H9 (cell line): ENCODE measurements at regions not wholly inside any gene's neighbourhood (a gene's known extent, or its start where the extent isn't known, plus 50 kb on each side); places are given as distances from the start of the nearest gene placed in this dataset.

Source experiments
- DNase-seq: peaks from one replicate; pipeline ENCODE4 v3.0.0-alpha.2; 2017
- H2AFZ ChIP-seq: one replicate; pipeline ENCODE4 v1.6.1; 2013; ENCODE audit warnings: mild to moderate bottlenecking, low read length, control low read depth, moderate library complexity
- H2AK5ac ChIP-seq: 2 replicates; pipeline ENCODE4 v1.6.1; 2013; ENCODE audit warnings: low read length, control low read depth, mixed read lengths; ENCODE audit not compliant: insufficient read length
- H2BK120ac ChIP-seq: one replicate; pipeline ENCODE4 v1.6.1; 2013; ENCODE audit warnings: low read depth, mild to moderate bottlenecking, low read length, control low read depth, inconsistent platforms; ENCODE audit not compliant: poor library complexity, severe bottlenecking
- H2BK12ac ChIP-seq: 2 replicates; pipeline ENCODE4 v1.6.1; 2013; ENCODE audit warnings: low read length, control low read depth, mixed read lengths, low read depth; ENCODE audit not compliant: insufficient read length
- H2BK15ac ChIP-seq: 2 replicates; pipeline ENCODE4 v1.6.1; 2013; ENCODE audit warnings: low read depth, low read length, control low read depth
- H2BK20ac ChIP-seq: one replicate; pipeline ENCODE4 v1.6.1; 2013; ENCODE audit warnings: low read depth, mild to moderate bottlenecking, low read length, control low read depth, inconsistent platforms; ENCODE audit not compliant: poor library complexity, severe bottlenecking
- H2BK5ac ChIP-seq: 2 replicates; pipeline ENCODE4 v1.6.1; 2013; ENCODE audit warnings: low read length, control low read depth, mixed read lengths; ENCODE audit not compliant: insufficient read length
- H3K14ac ChIP-seq: 2 replicates; pipeline ENCODE4 v1.6.1; 2013; ENCODE audit warnings: low read length, control low read depth; ENCODE audit not compliant: insufficient read depth
- H3K18ac ChIP-seq: 2 replicates; pipeline ENCODE4 v1.6.1; 2013; ENCODE audit warnings: low read depth, mild to moderate bottlenecking, mixed read lengths, low read length, control low read depth; ENCODE audit not compliant: insufficient read length
- H3K23ac ChIP-seq: 2 replicates; pipeline ENCODE4 v1.6.1; 2013; ENCODE audit warnings: low read length, control low read depth, mixed read lengths, low read depth; ENCODE audit not compliant: insufficient read length
- H3K23me2 ChIP-seq: 2 replicates; pipeline ENCODE4 v1.6.1; 2013; ENCODE audit warnings: low read depth, mild to moderate bottlenecking, mixed read lengths, low read length, control low read depth; ENCODE audit not compliant: insufficient read length, poor library complexity, severe bottlenecking
- H3K27ac ChIP-seq: 2 replicates; pipeline ENCODE4 v1.5.1; 2013; ENCODE audit warnings: low read length, control low read depth, mixed read lengths, low read depth; ENCODE audit not compliant: insufficient read length
- H3K27me3 ChIP-seq: 2 replicates; pipeline ENCODE4 v1.6.1; 2013; ENCODE audit warnings: low read length, control low read depth, inconsistent platforms; ENCODE audit not compliant: insufficient read depth
- H3K4ac ChIP-seq: 2 replicates; pipeline ENCODE4 v1.6.1; 2013; ENCODE audit warnings: low read depth, mild to moderate bottlenecking, control low read depth, inconsistent platforms, low read length, moderate library complexity
- H3K4me1 ChIP-seq: 2 replicates; pipeline ENCODE4 v1.6.1; 2013; ENCODE audit warnings: low read length, control low read depth, inconsistent platforms; ENCODE audit not compliant: insufficient read depth
- H3K4me2 ChIP-seq: 2 replicates; pipeline ENCODE4 v1.6.1; 2013; ENCODE audit warnings: low read length, control low read depth, mixed read lengths; ENCODE audit not compliant: insufficient read length, insufficient read depth
- H3K56ac ChIP-seq: 2 replicates; pipeline ENCODE4 v1.6.1; 2013; ENCODE audit warnings: low read depth, mild to moderate bottlenecking, mixed read lengths, low read length, control low read depth; ENCODE audit not compliant: insufficient read length
- H3K79me1 ChIP-seq: 2 replicates; pipeline ENCODE4 v1.6.1; 2013; ENCODE audit warnings: low read depth, mild to moderate bottlenecking, moderate library complexity, low read length, control low read depth, inconsistent platforms; ENCODE audit not compliant: insufficient read depth, poor library complexity, severe bottlenecking
- H3K79me2 ChIP-seq: 2 replicates; pipeline ENCODE4 v1.6.1; 2013; ENCODE audit warnings: low read length, control low read depth, inconsistent platforms; ENCODE audit not compliant: insufficient read depth
- H3K9ac ChIP-seq: 2 replicates; pipeline ENCODE4 v1.6.1; 2013; ENCODE audit warnings: low read length, control low read depth, mixed read lengths; ENCODE audit not compliant: insufficient read length; ENCODE audit errors: extremely low read depth
- H3K9me3 ChIP-seq: one replicate; pipeline ENCODE4 v1.6.1; 2013; ENCODE audit warnings: low read depth, low read length, inconsistent platforms; ENCODE audit not compliant: control insufficient read depth
- H3T11ph ChIP-seq: one replicate; pipeline ENCODE4 v1.6.1; 2013; ENCODE audit warnings: mild to moderate bottlenecking, low read length, control low read depth, inconsistent platforms
- H4K20me1 ChIP-seq: one replicate; pipeline ENCODE4 v1.6.1; 2013; ENCODE audit not compliant: control insufficient read depth, insufficient read length, insufficient read depth
- H4K5ac ChIP-seq: 2 replicates; pipeline ENCODE4 v1.6.1; 2013; ENCODE audit warnings: low read depth, mild to moderate bottlenecking, mixed read lengths, low read length, control low read depth; ENCODE audit not compliant: insufficient read length
- H4K8ac ChIP-seq: replicated peaks from 2 replicates; pipeline ENCODE4 v1.6.1; 2013; ENCODE audit warnings: low read length, control low read depth, mixed read lengths, low read depth; ENCODE audit not compliant: insufficient read length
- H4K91ac ChIP-seq: 2 replicates; pipeline ENCODE4 v1.6.1; 2013; ENCODE audit warnings: low read depth, mild to moderate bottlenecking, moderate library complexity, mixed read lengths, low read length, control low read depth; ENCODE audit not compliant: insufficient read length
- H3K27ac Mint-ChIP-seq, 3 experiments: 2 replicates in 2 of 3; 3 replicates in 1 of 3; pipeline ENCODE4 v1.8.0; 2020 to 2021; ENCODE audit warnings: mixed read lengths in 3 of 3, mild to moderate bottlenecking in 1 of 3, moderate library complexity in 1 of 3
- H3K27me3 Mint-ChIP-seq: 2 replicates; pipeline ENCODE4 v1.8.0; 2021; ENCODE audit warnings: low read depth, mild to moderate bottlenecking, moderate library complexity, mixed read lengths
- H3K36me3 Mint-ChIP-seq, 3 experiments: 2 replicates in 2 of 3; 3 replicates in 1 of 3; pipeline ENCODE4 v1.8.0; 2020 to 2021; ENCODE audit warnings: low read depth in 3 of 3, mixed read lengths in 3 of 3; ENCODE audit not compliant: insufficient read depth in 1 of 3
- H3K4me1 Mint-ChIP-seq, 2 experiments: 2 replicates each; pipeline ENCODE4 v1.8.0; 2020; ENCODE audit warnings: mixed read lengths in 2 of 2
- H3K4me3 Mint-ChIP-seq, 2 experiments: 2 replicates in 1 of 2; 3 replicates in 1 of 2; pipeline ENCODE4 v1.8.0; 2020 to 2021; ENCODE audit warnings: mild to moderate bottlenecking in 2 of 2, mixed read lengths in 2 of 2, moderate library complexity in 1 of 2
- H3K9me3 Mint-ChIP-seq, 2 experiments: 2 replicates in 1 of 2; 3 replicates in 1 of 2; pipeline ENCODE4 v1.8.0; 2020; ENCODE audit warnings: mild to moderate bottlenecking in 2 of 2, mixed read lengths in 2 of 2, moderate library complexity in 1 of 2
- CTCF ChIP-seq: fragments of 200-600 bp; sonication (generic); conservative IDR thresholded peaks from 3 replicates; pipeline ENCODE4 v1.8.0; 2021; ENCODE audit warnings: antibody characterized with exemption, mild to moderate bottlenecking
- WGBS: extraction: QIAGEN DNeasy Blood & Tissue Kit; methylation state at CpG from one replicate; pipeline ENCODE4 v1.1.7; 2013; ENCODE audit warnings: missing lambda C conversion rate, low lambda C conversion rate, mixed read lengths; ENCODE audit not compliant: insufficient read length; ENCODE audit errors: extremely low coverage; 5-methylcytosine and 5-hydroxymethylcytosine counted together

GRCh38 chr5:23730023-23730422, 222.6 kb downstream of the PRDM9 start:
- WGBS = no CpG with 5 or more reads among the region's 2 CpGs
- Histone ChIP-seq H3T11ph (no peak overlapping the region), H3K4ac (no peak overlapping the region), H2BK120ac (no peak overlapping the region), H3K9me3 (no peaks in the 10 kb centered on the region), H3K23ac (no peak overlapping the region), H3K4me1 (no peaks in the 10 kb centered on the region), H2BK20ac (no peak overlapping the region), H3K79me2 (no peaks in the 10 kb centered on the region), H3K79me1 (no peaks in the 10 kb centered on the region), H4K8ac (no peak overlapping the region), H2BK5ac (no peak overlapping the region), H2AFZ (no peak overlapping the region), H3K14ac (no peak overlapping the region), H3K56ac (no peak overlapping the region), H3K27me3 (no peaks in the 10 kb centered on the region), H3K23me2 (no peaks in the 10 kb centered on the region), H4K20me1 (no peaks in the 10 kb centered on the region), H4K5ac (no peak overlapping the region), H2BK12ac (no peak overlapping the region), H3K9ac (no peak overlapping the region), H3K4me2 (no peak overlapping the region), H2AK5ac (no peak overlapping the region), H2BK15ac (no peak overlapping the region), H4K91ac (no peak overlapping the region), H3K18ac (no peak overlapping the region), H3K27ac (no peak overlapping the region)
- H3K4me1 Mint-ChIP-seq = peaks cover 0 to 5% of the 10 kb centered on the region in 2 experiments; a peak in 2 of 4 replicates
- H3K9me3 Mint-ChIP-seq = peaks cover 6 to 7% of the 10 kb centered on the region in 2 experiments; a peak in 3 of 5 replicates
- no peaks in the 10 kb centered on the region for H3K27me3 Mint-ChIP-seq
- DNase-seq = no peak
- H3K36me3 Mint-ChIP-seq = no peaks in the 10 kb centered on the region
- TF ChIP-seq CTCF = no peak
- H3K27ac Mint-ChIP-seq = no peak overlapping the region
- no peak overlapping the region for H3K4me3 Mint-ChIP-seq
